Amygdala (tissue), 56 donors: ENCODE measurements at regions not wholly inside any gene's neighbourhood (a gene's known extent, or its start where the extent isn't known, plus 50 kb on each side); places are given as distances from the start of the nearest gene placed in this dataset.

ENCODE experiments used
- DNase-seq, 56 donors: peaks; one replicate each; lab custom pipeline; 2025; lab: John Stamatoyannopoulos, UW

GRCh38 chr3:82773207-82773606 lies 1011.8 kb upstream of the GBE1 start:
- no peak for DNase-seq

GRCh38 chr3:82764521-82764920 lies 1003.1 kb upstream of the GBE1 start:
- DNase-seq, result no peak

DNA sequence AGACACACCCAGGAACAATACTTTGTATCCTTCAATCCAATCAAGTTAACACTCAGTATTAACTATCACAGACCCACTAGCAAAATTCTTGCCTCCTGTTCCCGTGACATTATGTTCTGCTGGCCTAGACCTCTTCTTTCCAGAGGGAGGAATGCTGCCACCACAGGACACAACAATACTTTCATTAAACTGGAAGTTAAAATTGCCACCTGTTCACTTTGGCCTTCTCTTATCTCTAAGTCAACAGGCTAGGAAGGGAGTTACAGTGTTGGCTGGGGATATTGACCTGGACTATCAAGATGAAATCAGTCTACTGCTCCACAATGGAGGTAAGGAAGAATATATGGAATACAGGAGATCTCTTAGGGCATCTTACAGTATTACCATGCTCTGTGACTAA lies 1000.4 kb upstream of the GBE1 start:
- no peak for DNase-seq

GRCh38 chr3:82745544-82745943 lies 984.1 kb upstream of the GBE1 start:
- DNase-seq, result no peak

DNA sequence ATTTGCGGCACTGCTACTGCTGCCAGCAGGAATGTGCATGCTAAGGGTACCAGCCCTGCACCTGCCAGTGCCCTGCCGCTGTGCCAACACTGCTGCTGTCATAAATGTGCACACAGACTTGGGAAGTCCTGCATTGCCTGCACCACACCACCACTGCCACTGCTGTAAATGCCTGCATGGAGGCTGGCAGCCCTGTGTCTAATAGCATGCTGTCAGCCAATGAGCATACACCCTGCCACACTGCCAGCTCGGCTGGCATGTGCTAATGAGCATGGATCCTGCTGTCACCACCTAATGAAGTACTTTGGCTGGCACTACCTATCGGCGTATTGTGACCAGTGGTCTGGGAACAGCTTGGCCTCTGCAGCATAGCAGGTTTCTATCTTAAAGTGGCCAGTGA lies 981.8 kb upstream of the GBE1 start:
- DNase-seq, result no peak

GRCh38 chr3:82741346-82741745 lies 979.9 kb upstream of the GBE1 start:
- DNase-seq, result no peak

DNA sequence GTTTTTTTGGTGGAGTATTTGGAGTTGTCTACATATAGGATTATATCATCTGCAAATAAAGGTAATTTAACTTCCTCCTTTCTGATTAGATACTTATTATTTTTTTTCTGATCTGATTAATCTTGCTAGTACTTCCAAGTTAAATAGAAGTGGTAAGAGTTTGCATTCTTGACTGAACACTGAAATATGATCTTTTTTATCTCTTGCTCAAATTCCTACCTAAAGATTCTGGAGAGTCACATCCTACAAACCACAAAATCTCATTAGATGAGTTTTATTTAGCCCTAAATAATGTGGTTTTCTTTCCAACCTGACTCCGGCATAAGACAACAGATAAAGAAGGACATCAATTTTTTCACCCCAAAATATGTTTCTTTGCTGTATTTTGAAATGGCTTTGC lies 977.9 kb upstream of the GBE1 start:
- no peak for DNase-seq

DNA sequence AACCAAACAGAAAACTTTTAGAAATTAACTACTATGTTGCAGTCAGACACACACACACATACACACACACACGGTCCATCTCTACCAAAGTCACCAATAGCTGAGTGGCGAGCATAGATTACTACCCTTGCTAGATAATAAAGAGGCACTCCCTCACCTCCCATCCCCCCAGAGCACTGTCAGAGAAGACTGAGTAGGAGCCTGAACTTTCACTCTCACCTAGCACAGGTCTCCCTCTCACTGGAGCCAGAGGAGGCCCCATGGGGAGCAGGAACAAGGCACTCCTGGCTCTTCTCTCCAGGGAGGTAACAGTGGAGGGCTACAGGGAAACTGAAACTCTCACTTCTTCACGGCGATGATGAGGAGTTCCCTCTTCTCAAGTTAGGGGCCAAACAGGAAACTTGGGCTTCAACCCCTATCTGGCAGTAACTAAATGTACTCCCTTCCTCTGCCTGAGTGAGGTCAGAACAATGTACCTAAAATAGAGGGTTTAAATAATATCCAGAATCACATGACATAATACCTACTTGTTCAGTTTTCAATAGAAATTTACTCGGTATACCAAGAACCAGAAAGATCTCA lies 975.3 kb upstream of the GBE1 start:
- no peak for DNase-seq

DNA sequence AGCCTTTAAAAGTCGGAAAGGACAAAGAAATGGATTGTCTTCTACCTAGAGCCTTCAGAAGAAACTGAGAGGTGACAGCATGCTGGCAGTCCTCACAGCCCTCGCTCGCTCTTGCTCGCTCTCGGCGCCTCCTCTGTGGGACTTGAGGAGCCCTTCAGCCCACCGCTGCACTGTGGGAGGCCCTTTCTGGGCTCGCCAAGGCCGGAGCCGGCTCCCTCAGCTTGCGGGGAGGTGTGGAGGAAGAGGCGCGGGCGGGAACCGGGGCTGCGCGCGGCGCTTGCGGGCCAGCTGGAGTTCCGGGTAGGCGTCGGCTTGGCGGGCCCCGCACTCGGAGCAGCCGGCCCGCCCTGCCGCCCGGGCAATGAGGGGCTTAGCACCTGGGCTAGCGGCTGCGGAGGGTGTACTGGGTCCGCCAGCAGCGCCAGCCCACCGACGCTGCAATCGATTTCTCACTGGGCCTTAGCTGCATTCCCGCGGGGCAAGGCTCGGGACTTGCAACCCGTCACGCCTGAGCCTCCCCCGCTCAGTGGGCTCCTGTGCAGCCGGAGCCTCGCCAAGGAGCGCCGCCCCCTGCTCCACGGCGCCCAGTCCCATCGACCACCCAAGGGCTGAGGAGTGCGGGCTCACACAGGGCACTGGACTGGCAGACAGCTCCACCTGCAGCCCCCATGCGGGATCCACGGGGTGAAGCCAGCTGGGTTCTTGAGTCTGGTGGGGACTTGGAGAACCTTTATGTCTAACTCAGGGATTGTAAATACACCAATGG lies 953.8 kb upstream of the GBE1 start:
- no peak for DNase-seq

DNA sequence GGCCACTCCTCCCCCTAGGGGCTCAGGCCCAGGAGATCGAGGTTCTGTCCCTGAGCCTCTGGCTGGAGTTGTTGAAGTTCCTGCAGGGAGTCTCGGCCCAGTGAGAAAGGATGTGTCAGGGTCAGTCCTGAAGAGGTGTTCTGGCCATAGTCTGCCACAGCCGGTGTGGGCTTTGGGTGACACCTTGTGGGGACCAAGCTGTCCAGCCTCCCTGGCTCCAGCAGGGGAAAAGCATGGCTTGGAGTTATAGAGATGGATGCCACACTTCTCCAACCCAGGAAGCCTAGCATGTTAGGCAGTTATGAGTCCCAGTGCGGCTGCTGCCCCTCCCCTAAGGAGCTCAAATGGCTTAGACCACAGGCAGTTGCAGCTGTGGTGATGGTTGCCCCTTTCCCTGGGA lies 945.6 kb upstream of the GBE1 start:
- no peak for DNase-seq

DNA sequence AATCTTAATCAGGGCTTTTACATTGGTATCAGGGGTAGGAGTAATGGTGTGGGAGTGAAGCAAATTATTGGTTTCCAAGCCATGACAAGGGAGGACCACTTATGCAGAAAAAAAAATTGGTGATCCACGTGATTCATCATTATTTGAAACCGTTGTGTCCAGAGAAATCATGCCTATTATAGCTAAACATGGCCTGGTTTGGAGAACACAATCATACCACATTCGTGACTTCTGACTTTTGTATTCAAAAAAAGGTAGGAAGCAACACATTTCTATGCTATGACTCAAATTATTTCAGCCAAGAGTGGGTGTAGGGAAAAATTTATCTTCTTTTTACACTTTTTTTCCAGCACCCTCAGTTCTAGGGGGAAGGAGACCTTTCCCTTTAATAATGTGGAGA lies 924.3 kb upstream of the GBE1 start:
- no peak for DNase-seq

DNA sequence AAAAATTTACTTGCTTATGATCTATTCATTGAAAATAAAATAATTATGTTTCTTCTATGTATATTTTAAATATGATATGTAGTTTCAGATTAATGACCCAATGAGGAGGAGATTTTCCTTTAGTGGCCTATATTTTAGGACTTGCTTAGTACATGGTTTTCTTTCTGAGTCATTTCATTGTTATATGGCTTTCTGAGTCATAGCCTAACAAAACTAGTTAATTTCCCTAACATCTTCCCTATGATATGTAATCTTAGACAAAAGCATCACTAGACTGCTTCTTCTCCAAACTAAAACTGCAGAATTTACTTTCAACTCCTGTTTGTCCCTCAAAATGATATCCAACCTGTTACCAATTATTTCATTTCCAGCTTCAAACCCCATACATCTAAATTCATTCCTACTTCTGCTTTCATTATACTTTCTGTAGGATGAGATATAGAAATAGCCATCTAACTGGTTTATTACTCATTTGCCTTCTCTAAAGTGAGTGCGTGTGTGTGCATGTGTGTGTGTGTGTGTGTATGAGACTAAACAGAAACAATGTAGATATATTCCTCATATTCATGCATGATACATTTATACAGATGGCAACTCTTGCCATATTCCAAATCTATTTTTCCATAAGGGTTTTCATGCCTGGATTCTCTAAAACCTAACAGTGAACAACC lies 915.0 kb upstream of the GBE1 start:
- DNase-seq, result no peak

- no peak for DNase-seq
These were observed 911.5 kb upstream of the GBE1 start for GRCh38 chr3:82672966-82673365.

GRCh38 chr3:82671466-82671865 lies 910.0 kb upstream of the GBE1 start:
- DNase-seq, result no peak

GRCh38 chr3:82654708-82655107 lies 893.3 kb upstream of the GBE1 start:
- DNase-seq, result no peak

DNA sequence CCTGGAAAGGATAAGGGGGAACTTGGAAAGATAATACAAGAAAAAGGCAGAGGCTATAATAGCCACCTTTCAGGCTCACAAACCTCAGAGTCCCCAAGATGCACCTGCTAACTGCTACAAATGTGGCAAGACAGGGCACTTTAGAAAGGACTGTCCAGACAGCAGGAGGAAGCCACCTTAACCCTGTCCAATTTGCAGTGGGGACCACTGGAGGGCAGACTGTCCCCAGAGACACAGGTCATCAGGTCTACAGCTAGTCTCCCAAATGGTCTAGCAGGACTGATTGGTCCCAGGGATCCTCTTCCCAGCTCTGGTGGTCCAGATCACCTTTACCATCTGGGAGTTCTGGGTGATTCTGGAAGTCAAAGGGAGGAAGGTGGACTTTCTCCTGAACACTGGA lies 882.5 kb upstream of the GBE1 start:
- DNase-seq, result peak in 1 of 56 donors; percentile 1

GRCh38 chr3:82641701-82642100 lies 880.3 kb upstream of the GBE1 start:
- DNase-seq, result no peak

GRCh38 chr3:82640254-82640653 lies 878.8 kb upstream of the GBE1 start:
- no peak for DNase-seq

DNA sequence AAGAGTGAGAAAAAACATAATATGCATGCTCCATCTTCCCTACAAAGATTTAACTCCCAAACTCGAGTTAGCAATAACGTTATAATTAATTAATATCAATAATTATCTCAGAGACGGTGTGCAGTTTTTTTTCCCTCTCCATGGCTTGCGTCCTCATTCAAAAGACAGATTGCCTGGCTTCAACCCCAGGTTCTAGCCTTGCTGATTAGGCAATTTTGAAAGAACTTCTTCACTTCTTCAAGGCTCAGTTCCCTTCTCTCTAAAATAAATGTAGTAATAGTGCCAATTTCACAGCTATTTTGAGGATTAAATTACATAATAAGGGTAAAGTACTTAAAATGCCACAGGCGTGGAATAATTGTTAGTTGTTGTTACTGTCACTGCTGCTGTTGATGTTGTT lies 876.1 kb upstream of the GBE1 start:
- no peak for DNase-seq

GRCh38 chr3:82636177-82636576 lies 874.7 kb upstream of the GBE1 start:
- no peak for DNase-seq

DNA sequence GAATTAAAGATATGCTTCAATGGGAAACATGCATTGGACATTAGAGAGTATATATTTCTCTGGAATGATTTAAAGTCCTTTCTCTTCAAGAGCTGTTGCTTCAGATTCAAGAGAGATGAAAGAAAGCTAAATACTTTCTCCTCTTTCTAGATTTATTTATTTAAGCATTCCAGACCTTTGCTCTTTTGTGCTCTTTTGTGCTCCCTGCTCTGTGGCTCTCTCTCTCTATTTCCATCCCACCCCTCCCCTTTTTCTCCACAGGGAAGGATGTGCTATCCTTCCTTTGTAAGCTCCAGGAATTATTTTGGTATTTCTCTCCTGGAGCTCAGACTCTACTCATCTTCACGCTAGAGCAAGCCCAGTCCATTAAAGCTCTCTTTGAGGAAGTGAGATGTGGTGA lies 871.9 kb upstream of the GBE1 start:
- DNase-seq, result no peak

GRCh38 chr3:82629937-82630336 lies 868.5 kb upstream of the GBE1 start:
- no peak for DNase-seq
